ENCODE measurements at regions not wholly inside any gene's neighbourhood (a gene's known extent, or its start where the extent isn't known, plus 50 kb on each side); places are given as distances from the start of the nearest gene placed in this dataset.

- DNase-seq, result no peak
Observed at GRCh38 chr20:56871691-56872090, 242.6 kb downstream of the TFAP2C start.

GRCh38 chr20:56872620-56873458, 243.7 kb downstream of the TFAP2C start:
- Mint-ChIP-seq H3K9me3 (no peaks in the 10 kb centered on the region), H3K4me3 (no peak overlapping the region), H3K36me3 (no peaks in the 10 kb centered on the region), H3K27ac (no peak overlapping the region), H3K27me3 (no peaks in the 10 kb centered on the region), H3K4me1 (no peaks in the 10 kb centered on the region)
- no peak for DNase-seq

More at GRCh38 chr20:56871691-56872090, 242.6 kb downstream of the TFAP2C start:
- Mint-ChIP-seq H3K36me3 (no peaks in the 10 kb centered on the region), H3K9me3 (no peaks in the 10 kb centered on the region), H3K27me3 (no peaks in the 10 kb centered on the region), H3K4me3 (no peak overlapping the region), H3K27ac (no peak overlapping the region), H3K4me1 (no peaks in the 10 kb centered on the region)

- no peaks in the 10 kb centered on the region for H3K4me1 Mint-ChIP-seq
- no peak for DNase-seq
- no peak overlapping the region for H3K27ac Mint-ChIP-seq
- H3K9me3 Mint-ChIP-seq, result no peaks in the 10 kb centered on the region
- H3K36me3 Mint-ChIP-seq, result no peaks in the 10 kb centered on the region
- no peak overlapping the region for H3K4me3 Mint-ChIP-seq
- H3K27me3 Mint-ChIP-seq, result no peaks in the 10 kb centered on the region
Observed at GRCh38 chr20:56873836-56874235, 244.7 kb downstream of the TFAP2C start.

- no peaks in the 10 kb centered on the region for H3K36me3 Mint-ChIP-seq
- H3K9me3 Mint-ChIP-seq, result no peaks in the 10 kb centered on the region
- DNase-seq, result no peak
- H3K27me3 Mint-ChIP-seq, result no peaks in the 10 kb centered on the region
- no peak overlapping the region for H3K27ac Mint-ChIP-seq
- no peak overlapping the region for H3K4me3 Mint-ChIP-seq
- no peaks in the 10 kb centered on the region for H3K4me1 Mint-ChIP-seq
Observed at GRCh38 chr20:56875052-56875659, 246.1 kb downstream of the TFAP2C start.

GRCh38 chr20:56875803-56876202, 246.7 kb downstream of the TFAP2C start:
- H3K27me3 Mint-ChIP-seq, result peaks cover 2% of the 10 kb centered on the region
- H3K9me3 Mint-ChIP-seq, result no peaks in the 10 kb centered on the region
- no peak overlapping the region for H3K4me3 Mint-ChIP-seq
- no peaks in the 10 kb centered on the region for H3K36me3 Mint-ChIP-seq
- no peak for DNase-seq
- H3K4me1 Mint-ChIP-seq, result no peaks in the 10 kb centered on the region
- no peak overlapping the region for H3K27ac Mint-ChIP-seq

GRCh38 chr20:56885521-56885920, 256.4 kb downstream of the TFAP2C start:
- Mint-ChIP-seq H3K36me3 (no peaks in the 10 kb centered on the region), H3K27ac (no peak overlapping the region), H3K4me1 (no peaks in the 10 kb centered on the region), H3K4me3 (no peak overlapping the region), H3K9me3 (no peaks in the 10 kb centered on the region), H3K27me3 (peaks cover 16% of the 10 kb centered on the region)
- DNase-seq, result no peak

GRCh38 chr20:56890011-56890410, 260.9 kb downstream of the TFAP2C start:
- no peak for DNase-seq
- H3K9me3 Mint-ChIP-seq, result no peaks in the 10 kb centered on the region
- H3K36me3 Mint-ChIP-seq, result no peaks in the 10 kb centered on the region
- no peak overlapping the region for H3K4me3 Mint-ChIP-seq
- no peak overlapping the region for H3K27ac Mint-ChIP-seq
- no peaks in the 10 kb centered on the region for H3K4me1 Mint-ChIP-seq
- H3K27me3 Mint-ChIP-seq, result peaks cover 6% of the 10 kb centered on the region

GRCh38 chr20:56893226-56893917, 264.3 kb downstream of the TFAP2C start:
- Mint-ChIP-seq H3K27me3 (peaks cover 4% of the 10 kb centered on the region), H3K9me3 (no peaks in the 10 kb centered on the region), H3K36me3 (no peaks in the 10 kb centered on the region), H3K27ac (no peak overlapping the region), H3K4me3 (no peak overlapping the region), H3K4me1 (no peaks in the 10 kb centered on the region)
- DNase-seq, result peak; percentile 10

GRCh38 chr20:56896447-56896846, 267.3 kb downstream of the TFAP2C start:
- Mint-ChIP-seq H3K27ac (no peak overlapping the region), H3K36me3 (no peaks in the 10 kb centered on the region), H3K4me1 (no peaks in the 10 kb centered on the region), H3K9me3 (peaks cover 4% of the 10 kb centered on the region), H3K4me3 (no peak overlapping the region), H3K27me3 (peaks cover 7% of the 10 kb centered on the region)
- no peak for DNase-seq

GRCh38 chr20:56897318-56897957, 268.3 kb downstream of the TFAP2C start:
- H3K36me3 Mint-ChIP-seq, result no peaks in the 10 kb centered on the region
- no peaks in the 10 kb centered on the region for H3K4me1 Mint-ChIP-seq
- H3K9me3 Mint-ChIP-seq, result peaks cover 4% of the 10 kb centered on the region
- no peak overlapping the region for H3K27ac Mint-ChIP-seq
- peaks cover 7% of the 10 kb centered on the region for H3K27me3 Mint-ChIP-seq
- H3K4me3 Mint-ChIP-seq, result no peak overlapping the region
- DNase-seq, result no peak

GRCh38 chr20:56897958-56898349, 268.8 kb downstream of the TFAP2C start:
- no peaks in the 10 kb centered on the region for H3K36me3 Mint-ChIP-seq
- H3K27me3 Mint-ChIP-seq, result peaks cover 7% of the 10 kb centered on the region
- H3K9me3 Mint-ChIP-seq, result peaks cover 4% of the 10 kb centered on the region

GRCh38 chr20:56899506-56899905, 270.4 kb downstream of the TFAP2C start:
- no peaks in the 10 kb centered on the region for H3K36me3 Mint-ChIP-seq
- H3K4me3 Mint-ChIP-seq, result no peak overlapping the region
- DNase-seq, result no peak
- no peaks in the 10 kb centered on the region for H3K4me1 Mint-ChIP-seq
- H3K9me3 Mint-ChIP-seq, result peaks cover 4% of the 10 kb centered on the region
- peaks cover 7% of the 10 kb centered on the region for H3K27me3 Mint-ChIP-seq
- no peak overlapping the region for H3K27ac Mint-ChIP-seq

More at GRCh38 chr20:56897958-56898349, 268.8 kb downstream of the TFAP2C start:
- Mint-ChIP-seq H3K27ac (no peak overlapping the region), H3K4me1 (no peaks in the 10 kb centered on the region), H3K4me3 (no peak overlapping the region)
- no peak for DNase-seq

- Mint-ChIP-seq H3K27ac (no peak overlapping the region), H3K4me3 (no peak overlapping the region), H3K27me3 (peaks cover 7% of the 10 kb centered on the region), H3K4me1 (no peaks in the 10 kb centered on the region), H3K9me3 (peaks cover 4% of the 10 kb centered on the region), H3K36me3 (no peaks in the 10 kb centered on the region)
- DNase-seq, result no peak
Observed at GRCh38 chr20:56900252-56900651, 271.1 kb downstream of the TFAP2C start.

GRCh38 chr20:56903421-56903820, 274.3 kb downstream of the TFAP2C start:
- Mint-ChIP-seq H3K4me1 (no peaks in the 10 kb centered on the region), H3K4me3 (no peak overlapping the region), H3K9me3 (peaks cover 4% of the 10 kb centered on the region), H3K27ac (no peak overlapping the region), H3K27me3 (peaks cover 3% of the 10 kb centered on the region), H3K36me3 (no peaks in the 10 kb centered on the region)
- no peak for DNase-seq

- Mint-ChIP-seq H3K4me3 (no peak overlapping the region), H3K4me1 (no peaks in the 10 kb centered on the region), H3K27me3 (peaks cover 3% of the 10 kb centered on the region), H3K9me3 (peaks cover 4% of the 10 kb centered on the region), H3K27ac (no peak overlapping the region), H3K36me3 (no peaks in the 10 kb centered on the region)
- DNase-seq, result no peak
Observed at GRCh38 chr20:56903858-56904257, 274.8 kb downstream of the TFAP2C start.
